ENCODE measurements at regions not wholly inside any gene's neighbourhood (a gene's known extent, or its start where the extent isn't known, plus 50 kb on each side); places are given as distances from the start of the nearest gene placed in this dataset.

- TF ChIP-seq, protein P1, sequence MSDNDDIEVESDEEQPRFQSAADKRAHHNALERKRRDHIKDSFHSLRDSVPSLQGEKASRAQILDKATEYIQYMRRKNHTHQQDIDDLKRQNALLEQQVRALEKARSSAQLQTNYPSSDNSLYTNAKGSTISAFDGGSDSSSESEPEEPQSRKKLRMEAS (IDR thresholded peaks at IDR 0.05; ENCODE audit: low read depth, low read length), result no peak
- TF ChIP-seq POLR2A (IDR thresholded peaks at IDR 0.05; ENCODE audit: extremely low read depth, insufficient read length), result no peak
Observed at GRCh38 chr2:56687169-56687568, 503.4 kb downstream of the CCDC85A start.

Data from NB4 (cell line).